ENCODE measurements at regions not wholly inside any gene's neighbourhood (a gene's known extent, or its start where the extent isn't known, plus 50 kb on each side); places are given as distances from the start of the nearest gene placed in this dataset.
"Not testable (repeated sequence)": the region's sequence is repeated elsewhere in the genome, so short reads cannot be mapped to it uniquely, and the experiment has no call there.

DNA sequence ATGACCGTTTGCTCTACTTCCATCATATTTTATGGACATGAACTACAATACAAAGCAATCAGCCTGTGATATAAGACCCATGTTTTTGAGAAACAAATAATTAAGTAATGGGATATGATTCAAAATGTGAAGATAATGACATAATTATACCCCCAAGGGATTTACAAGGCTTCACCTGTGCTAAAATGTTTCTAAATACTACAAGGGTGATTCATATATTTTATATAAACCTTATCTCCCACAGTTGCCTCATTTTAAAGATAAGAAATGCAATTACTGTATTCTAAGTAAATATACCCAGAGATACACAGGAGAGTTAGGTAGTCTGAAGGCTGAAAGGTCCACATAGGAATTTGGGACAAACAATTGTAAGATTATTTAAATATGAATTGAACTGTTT is 662.0 kb upstream of the CHD1 start:
- no peaks in the 10 kb centered on the region for H3K36me3 ChIP-seq (ENCODE audit: control insufficient read depth, insufficient read depth, low read length)
- no peak overlapping the region for H3K9ac ChIP-seq (ENCODE audit: low read length)
- H3K27me3 ChIP-seq (ENCODE audit: control insufficient read depth, insufficient read depth, low read length): no peaks in the 10 kb centered on the region
- no peak overlapping the region for H3K4me3 ChIP-seq (ENCODE audit: low read length)
- H3K4me1 ChIP-seq (ENCODE audit: control insufficient read depth, insufficient read depth, low read length): no peaks in the 10 kb centered on the region
- no peaks in the 10 kb centered on the region for H3K9me3 ChIP-seq (ENCODE audit: control insufficient read depth, low read length)

- Histone ChIP-seq H3K4me3 (ENCODE audit: low read length) (no peak overlapping the region), H3K27me3 (ENCODE audit: control insufficient read depth, insufficient read depth, low read length) (no peaks in the 10 kb centered on the region), H3K4me1 (ENCODE audit: control insufficient read depth, insufficient read depth, low read length) (no peaks in the 10 kb centered on the region), H3K9me3 (ENCODE audit: control insufficient read depth, low read length) (no peaks in the 10 kb centered on the region), H3K9ac (ENCODE audit: low read length) (no peak overlapping the region), H3K36me3 (ENCODE audit: control insufficient read depth, insufficient read depth, low read length) (no peaks in the 10 kb centered on the region)
Observed at GRCh38 chr5:99589424-99589823, 660.6 kb upstream of the CHD1 start.

DNA sequence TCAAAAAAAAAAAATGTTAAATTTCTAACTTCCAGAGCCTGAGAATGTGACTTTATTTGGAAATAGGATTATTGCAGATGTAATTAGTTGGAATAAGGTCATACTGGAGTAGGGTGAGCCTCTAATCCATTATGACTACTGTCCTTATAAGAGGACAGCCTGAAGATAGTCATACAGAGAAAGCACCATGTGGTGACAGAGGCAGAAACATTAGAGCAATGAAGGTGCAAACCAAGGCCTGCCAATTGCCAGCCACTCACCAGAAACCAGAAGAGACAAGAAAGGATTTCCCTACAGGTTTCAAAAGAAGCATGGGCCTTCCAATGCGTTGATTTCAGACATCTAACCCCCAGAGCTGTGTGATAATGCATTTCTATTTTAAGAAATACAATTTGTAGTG is 659.2 kb upstream of the CHD1 start:
- Histone ChIP-seq H3K4me1 (ENCODE audit: control insufficient read depth, insufficient read depth, low read length) (no peaks in the 10 kb centered on the region), H3K27me3 (ENCODE audit: control insufficient read depth, insufficient read depth, low read length) (no peaks in the 10 kb centered on the region), H3K9ac (ENCODE audit: low read length) (no peak overlapping the region), H3K9me3 (ENCODE audit: control insufficient read depth, low read length) (no peaks in the 10 kb centered on the region), H3K4me3 (ENCODE audit: low read length) (no peak overlapping the region), H3K36me3 (ENCODE audit: control insufficient read depth, insufficient read depth, low read length) (no peaks in the 10 kb centered on the region)

DNA sequence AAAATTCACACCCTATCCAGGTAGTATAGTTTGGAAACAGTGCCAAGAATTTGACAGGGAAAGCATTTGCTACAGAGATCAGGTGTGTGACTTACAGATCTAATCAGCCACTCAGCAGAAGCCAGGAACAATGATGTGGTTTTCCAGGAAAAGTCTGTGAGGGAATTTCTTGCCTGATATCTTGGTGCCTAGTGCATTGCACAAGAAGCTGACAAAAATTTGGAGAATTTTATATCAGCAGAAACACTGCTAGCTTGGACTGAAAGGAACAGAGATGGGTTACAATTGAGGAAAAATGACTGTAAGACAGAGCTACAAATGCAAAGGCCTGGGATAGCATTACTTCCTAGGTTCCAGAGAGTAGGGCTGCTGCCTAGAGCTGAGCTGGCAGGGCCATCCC is 658.1 kb upstream of the CHD1 start:
- no peak overlapping the region for H3K9ac ChIP-seq (ENCODE audit: low read length)
- no peaks in the 10 kb centered on the region for H3K27me3 ChIP-seq (ENCODE audit: control insufficient read depth, insufficient read depth, low read length)
- no peak overlapping the region for H3K4me3 ChIP-seq (ENCODE audit: low read length)
- no peaks in the 10 kb centered on the region for H3K36me3 ChIP-seq (ENCODE audit: control insufficient read depth, insufficient read depth, low read length)
- H3K9me3 ChIP-seq (ENCODE audit: control insufficient read depth, low read length): no peaks in the 10 kb centered on the region
- no peaks in the 10 kb centered on the region for H3K4me1 ChIP-seq (ENCODE audit: control insufficient read depth, insufficient read depth, low read length)

GRCh38 chr5:99581204-99581603 is 652.4 kb upstream of the CHD1 start:
- not testable (repeated sequence) for H3K9ac ChIP-seq (ENCODE audit: low read length); H3K4me1 ChIP-seq (ENCODE audit: control insufficient read depth, insufficient read depth, low read length); H3K4me3 ChIP-seq (ENCODE audit: low read length); H3K36me3 ChIP-seq (ENCODE audit: control insufficient read depth, insufficient read depth, low read length); H3K9me3 ChIP-seq (ENCODE audit: control insufficient read depth, low read length); H3K27me3 ChIP-seq (ENCODE audit: control insufficient read depth, insufficient read depth, low read length)

GRCh38 chr5:99562937-99563627 is 634.3 kb upstream of the CHD1 start:
- H3K27me3 ChIP-seq (ENCODE audit: control insufficient read depth, insufficient read depth, low read length); H3K9me3 ChIP-seq (ENCODE audit: control insufficient read depth, low read length); H3K4me3 ChIP-seq (ENCODE audit: low read length); H3K9ac ChIP-seq (ENCODE audit: low read length); H3K4me1 ChIP-seq (ENCODE audit: control insufficient read depth, insufficient read depth, low read length); H3K36me3 ChIP-seq (ENCODE audit: control insufficient read depth, insufficient read depth, low read length): not testable (repeated sequence)

DNA sequence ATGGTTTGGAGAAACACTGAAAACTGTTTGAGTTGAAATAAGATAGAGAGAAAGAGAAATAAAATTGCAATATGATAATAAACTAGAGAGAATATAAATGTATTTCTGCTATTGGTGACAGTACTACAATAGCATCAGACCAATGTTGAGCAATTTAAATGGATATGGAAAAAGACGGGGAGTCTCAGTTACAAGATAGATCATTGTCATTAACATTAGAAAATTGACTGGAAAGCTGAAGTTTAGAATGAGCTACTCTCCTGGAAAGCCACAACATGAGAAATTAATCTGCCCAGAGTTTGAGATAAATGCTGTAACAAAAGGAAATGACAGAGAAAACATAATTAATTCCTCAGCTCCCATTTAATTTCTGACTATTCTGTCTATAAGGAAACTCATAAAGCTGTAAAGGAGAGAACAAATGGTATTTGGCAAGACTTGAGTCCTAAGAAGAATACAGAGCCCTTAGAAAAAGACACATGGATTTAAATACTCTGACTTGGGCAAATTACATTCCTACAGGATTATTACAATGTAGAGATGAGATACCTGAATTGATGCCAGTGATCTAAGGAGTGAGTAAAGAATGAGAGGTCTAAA is 624.5 kb upstream of the CHD1 start:
- Histone ChIP-seq H3K36me3 (ENCODE audit: control insufficient read depth, insufficient read depth, low read length) (no peaks in the 10 kb centered on the region), H3K9ac (ENCODE audit: low read length) (no peak overlapping the region), H3K9me3 (ENCODE audit: control insufficient read depth, low read length) (no peaks in the 10 kb centered on the region), H3K4me3 (ENCODE audit: low read length) (no peak overlapping the region), H3K27me3 (ENCODE audit: control insufficient read depth, insufficient read depth, low read length) (no peaks in the 10 kb centered on the region), H3K4me1 (ENCODE audit: control insufficient read depth, insufficient read depth, low read length) (no peaks in the 10 kb centered on the region)

GRCh38 chr5:99544356-99544755 is 615.5 kb upstream of the CHD1 start:
- Histone ChIP-seq H3K9ac (ENCODE audit: low read length) (no peak overlapping the region), H3K36me3 (ENCODE audit: control insufficient read depth, insufficient read depth, low read length) (no peaks in the 10 kb centered on the region), H3K4me3 (ENCODE audit: low read length) (no peak overlapping the region), H3K4me1 (ENCODE audit: control insufficient read depth, insufficient read depth, low read length) (no peaks in the 10 kb centered on the region), H3K9me3 (ENCODE audit: control insufficient read depth, low read length) (no peaks in the 10 kb centered on the region), H3K27me3 (ENCODE audit: control insufficient read depth, insufficient read depth, low read length) (no peaks in the 10 kb centered on the region)

- Histone ChIP-seq H3K36me3 (ENCODE audit: control insufficient read depth, insufficient read depth, low read length) (no peaks in the 10 kb centered on the region), H3K4me1 (ENCODE audit: control insufficient read depth, insufficient read depth, low read length) (no peaks in the 10 kb centered on the region), H3K27me3 (ENCODE audit: control insufficient read depth, insufficient read depth, low read length) (no peaks in the 10 kb centered on the region), H3K4me3 (ENCODE audit: low read length) (no peak overlapping the region), H3K9me3 (ENCODE audit: control insufficient read depth, low read length) (no peaks in the 10 kb centered on the region), H3K9ac (ENCODE audit: low read length) (no peak overlapping the region)
Observed at GRCh38 chr5:99543841-99544240, 615.0 kb upstream of the CHD1 start.

GRCh38 chr5:99534241-99534640 is 605.4 kb upstream of the CHD1 start:
- H3K9ac ChIP-seq (ENCODE audit: low read length); H3K4me1 ChIP-seq (ENCODE audit: control insufficient read depth, insufficient read depth, low read length); H3K9me3 ChIP-seq (ENCODE audit: control insufficient read depth, low read length); H3K4me3 ChIP-seq (ENCODE audit: low read length); H3K27me3 ChIP-seq (ENCODE audit: control insufficient read depth, insufficient read depth, low read length); H3K36me3 ChIP-seq (ENCODE audit: control insufficient read depth, insufficient read depth, low read length): not testable (repeated sequence)

- not testable (repeated sequence) for H3K36me3 ChIP-seq (ENCODE audit: control insufficient read depth, insufficient read depth, low read length); H3K27me3 ChIP-seq (ENCODE audit: control insufficient read depth, insufficient read depth, low read length); H3K9ac ChIP-seq (ENCODE audit: low read length); H3K4me1 ChIP-seq (ENCODE audit: control insufficient read depth, insufficient read depth, low read length); H3K9me3 ChIP-seq (ENCODE audit: control insufficient read depth, low read length); H3K4me3 ChIP-seq (ENCODE audit: low read length)
Observed at GRCh38 chr5:99521666-99522065, 592.9 kb upstream of the CHD1 start.

DNA sequence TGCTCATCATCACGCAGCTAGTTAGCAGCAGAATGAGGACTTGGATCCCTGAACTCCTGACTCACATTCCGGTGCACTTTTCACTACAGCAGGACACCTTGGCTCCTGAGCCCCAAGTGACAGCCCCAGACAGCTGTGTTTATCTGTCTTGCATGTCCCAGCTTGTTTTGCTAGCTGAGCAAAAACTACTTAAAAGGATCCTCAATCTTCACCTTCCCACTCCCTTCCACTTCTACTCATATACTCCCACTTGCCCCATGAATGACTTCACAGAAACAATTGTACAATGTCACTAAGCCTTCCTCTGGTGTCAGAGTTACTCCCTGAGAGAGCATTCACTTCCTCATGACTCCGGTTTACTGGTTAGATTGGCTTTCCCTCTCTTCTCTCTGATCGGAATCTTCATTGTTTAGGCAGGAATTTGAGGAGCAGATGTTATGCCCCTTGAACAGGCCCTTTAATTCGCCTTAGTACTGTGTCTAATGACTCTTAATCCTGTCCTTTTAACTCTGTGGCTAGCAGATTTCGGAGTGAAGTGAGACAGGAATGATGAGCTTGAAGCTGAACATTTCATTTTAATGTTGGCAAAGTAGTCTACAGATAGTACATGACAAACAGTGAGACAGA is 587.2 kb upstream of the CHD1 start:
- H3K27me3 ChIP-seq (ENCODE audit: control insufficient read depth, insufficient read depth, low read length); H3K36me3 ChIP-seq (ENCODE audit: control insufficient read depth, insufficient read depth, low read length); H3K4me1 ChIP-seq (ENCODE audit: control insufficient read depth, insufficient read depth, low read length); H3K9ac ChIP-seq (ENCODE audit: low read length); H3K9me3 ChIP-seq (ENCODE audit: control insufficient read depth, low read length); H3K4me3 ChIP-seq (ENCODE audit: low read length): not testable (repeated sequence)

All from mucosa of stomach (tissue), 1 donor.